GM12891 (cell line): ENCODE measurements at regions not wholly inside any gene's neighbourhood (a gene's known extent, or its start where the extent isn't known, plus 50 kb on each side); places are given as distances from the start of the nearest gene placed in this dataset.

Experiments
- DNase-seq: peaks from one replicate; pipeline ENCODE4 v3.0.0; 2011; ENCODE audit warnings: low spot score; ENCODE audit not compliant: insufficient read length
- FAIRE-seq: peaks from 2 replicates; lab custom pipeline; 2011; peaks lifted over from hg19 to GRCh38; lab: Jason Lieb, UNC
- PAX5 ChIP-seq: IDR thresholded peaks from 2 replicates; pipeline ENCODE4 v1.6.1; 2011; ENCODE audit warnings: low read length, moderate library complexity, mild to moderate bottlenecking; ENCODE audit not compliant: insufficient read depth, severe bottlenecking
- POLR2A ChIP-seq: IDR thresholded peaks from 2 replicates; pipeline ENCODE4 v1.6.1; 2011; ENCODE audit warnings: low read depth, low read length, control low read depth
- POLR2AphosphoS5 ChIP-seq: IDR thresholded peaks from 2 replicates; pipeline ENCODE4 v1.6.1; 2011; ENCODE audit warnings: low read depth, low read length, control low read depth
- POU2F2 ChIP-seq: IDR thresholded peaks from 2 replicates; pipeline ENCODE4 v1.6.1; 2011; ENCODE audit warnings: low read depth, mild to moderate bottlenecking, control low read depth, low read length, moderate library complexity
- SPI1 ChIP-seq: IDR thresholded peaks from 2 replicates; pipeline ENCODE4 v1.6.1; 2011; ENCODE audit warnings: low read depth, low read length, control low read depth
- TAF1 ChIP-seq: IDR thresholded peaks from 2 replicates; pipeline ENCODE4 v1.6.1; 2011; ENCODE audit warnings: low read depth, low read length, control low read depth

GRCh38 chr17:12579288-12579687 lies 86.4 kb upstream of the MYOCD start:
- DNase-seq, result no peak
- no peak for FAIRE-seq
- TF ChIP-seq SPI1 (no peak), TAF1 (no peak), PAX5 (no peak), POU2F2 (no peak), POLR2A (no peak), POLR2AphosphoS5 (no peak)

- FAIRE-seq, result no peak
- DNase-seq, result no peak
- no peak for TF ChIP-seq PAX5
- no peak for TF ChIP-seq POLR2AphosphoS5
- no peak for TF ChIP-seq POU2F2
- TF ChIP-seq POLR2A, result no peak
- TF ChIP-seq SPI1, result no peak
- no peak for TF ChIP-seq TAF1
Observed at GRCh38 chr17:12580640-12581039, 85.0 kb upstream of the MYOCD start.

- no peak for DNase-seq
- no peak for TF ChIP-seq POLR2AphosphoS5
- TF ChIP-seq POLR2A, result no peak
- no peak for TF ChIP-seq POU2F2
- no peak for TF ChIP-seq PAX5
- no peak for TF ChIP-seq TAF1
- no peak for TF ChIP-seq SPI1
- no peak for FAIRE-seq
Observed at GRCh38 chr17:12584727-12585126, 81.0 kb upstream of the MYOCD start.

GRCh38 chr17:12588531-12588930 lies 77.2 kb upstream of the MYOCD start:
- FAIRE-seq, result no peak
- DNase-seq, result no peak
- no peak for TF ChIP-seq PAX5
- TF ChIP-seq POLR2A, result no peak
- no peak for TF ChIP-seq SPI1
- no peak for TF ChIP-seq POU2F2
- TF ChIP-seq TAF1, result no peak
- no peak for TF ChIP-seq POLR2AphosphoS5

GRCh38 chr17:12590417-12590816 lies 75.3 kb upstream of the MYOCD start:
- DNase-seq (no peak), FAIRE-seq (no peak)
- TF ChIP-seq TAF1 (no peak), POLR2AphosphoS5 (no peak), POLR2A (no peak), PAX5 (no peak), POU2F2 (no peak), SPI1 (no peak)

GRCh38 chr17:12591021-12591735 lies 74.5 kb upstream of the MYOCD start:
- DNase-seq (no peak), FAIRE-seq (no peak)
- TF ChIP-seq POLR2A, result no peak
- TF ChIP-seq SPI1, result no peak
- TF ChIP-seq PAX5, result no peak
- TF ChIP-seq POLR2AphosphoS5, result no peak
- TF ChIP-seq TAF1, result no peak
- no peak for TF ChIP-seq POU2F2

GRCh38 chr17:12592941-12593340 lies 72.7 kb upstream of the MYOCD start:
- no peak for DNase-seq
- FAIRE-seq, result no peak
- TF ChIP-seq POLR2AphosphoS5, result no peak
- TF ChIP-seq POLR2A, result no peak
- TF ChIP-seq TAF1, result no peak
- no peak for TF ChIP-seq SPI1
- no peak for TF ChIP-seq POU2F2
- no peak for TF ChIP-seq PAX5

- DNase-seq, result no peak
- TF ChIP-seq POU2F2, result no peak
- no peak for TF ChIP-seq SPI1
- TF ChIP-seq POLR2A, result no peak
- no peak for TF ChIP-seq PAX5
- no peak for TF ChIP-seq POLR2AphosphoS5
- FAIRE-seq, result no peak
Observed at GRCh38 chr17:12596961-12597360, 68.7 kb upstream of the MYOCD start.

- DNase-seq, result no peak
Observed at GRCh38 chr17:12597895-12598294, 67.8 kb upstream of the MYOCD start.

GRCh38 chr17:12599186-12599920 lies 66.3 kb upstream of the MYOCD start:
- FAIRE-seq, result no peak
- DNase-seq, result no peak
- TF ChIP-seq SPI1 (no peak), POU2F2 (no peak), POLR2AphosphoS5 (no peak), TAF1 (no peak), POLR2A (no peak), PAX5 (no peak)

More at GRCh38 chr17:12597895-12598294, 67.8 kb upstream of the MYOCD start:
- TF ChIP-seq TAF1 (no peak), SPI1 (no peak), POU2F2 (no peak), POLR2AphosphoS5 (no peak), PAX5 (no peak), POLR2A (no peak)
- no peak for FAIRE-seq
